Fibroblast of mammary gland (primary cell): ENCODE measurements at regions not wholly inside any gene's neighbourhood (a gene's known extent, or its start where the extent isn't known, plus 50 kb on each side); places are given as distances from the start of the nearest gene placed in this dataset.

ENCODE experiments used
- DNase-seq: peaks from one replicate; pipeline ENCODE4 v3.0.0-alpha.2; 2010; ENCODE audit warnings: low read depth
- H3K4me3 ChIP-seq: 2 replicates; pipeline ENCODE4 v1.5.1; 2011; ENCODE audit warnings: low read depth, mild to moderate bottlenecking, low read length, moderate library complexity; ENCODE audit not compliant: control insufficient read depth
- CTCF ChIP-seq: conservative IDR thresholded peaks from 2 replicates; pipeline ENCODE4 v1.5.1; 2011; ENCODE audit warnings: low read depth, low read length, inconsistent platforms; ENCODE audit not compliant: control insufficient read depth, insufficient read depth

DNA sequence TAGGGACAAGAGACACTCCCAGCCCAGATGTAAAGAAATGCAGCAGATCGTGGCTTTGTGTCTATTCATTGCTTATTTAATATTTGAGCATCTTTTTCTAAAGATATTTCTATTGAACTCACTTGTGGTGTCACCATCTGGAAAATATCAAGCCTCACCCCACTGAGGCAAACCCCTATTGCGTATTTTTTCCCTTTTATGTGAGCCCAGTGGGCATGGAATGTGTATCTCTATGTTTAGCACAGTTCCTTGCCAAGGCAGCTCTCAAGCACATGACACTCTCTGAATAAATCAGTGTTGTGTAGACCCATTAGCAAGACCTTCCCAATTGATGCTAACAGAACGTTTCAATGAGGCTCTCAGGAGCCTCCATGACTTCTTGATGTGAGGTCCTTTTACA lies 81.6 kb downstream of the TMEM174 start:
- H3K4me3 ChIP-seq: no peak overlapping the region
- DNase-seq: no peak
- no peak for TF ChIP-seq CTCF

- no peak for TF ChIP-seq CTCF
- no peak overlapping the region for H3K4me3 ChIP-seq
These were observed 80.2 kb downstream of the TMEM174 start for GRCh38 chr5:73253047-73253660.

DNA sequence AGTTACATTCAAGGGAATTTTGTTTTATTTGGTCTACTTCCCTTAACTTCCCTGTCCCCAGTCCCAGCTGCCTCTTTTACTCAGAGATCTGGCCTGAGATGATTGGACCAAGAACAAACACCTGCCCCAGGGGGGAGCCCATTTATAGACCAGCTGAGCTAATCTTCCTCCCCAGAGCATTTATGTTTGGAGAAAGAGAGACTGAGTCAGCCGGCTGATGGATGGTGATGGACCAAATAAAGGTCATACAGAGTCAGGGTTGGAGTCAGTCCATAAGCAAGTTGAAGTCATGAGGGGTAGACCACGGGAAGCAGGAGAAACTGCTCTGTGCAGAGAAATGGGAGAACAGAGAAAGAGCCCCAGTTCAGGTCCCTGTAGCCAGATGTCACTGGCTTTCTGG lies 77.7 kb downstream of the TMEM174 start:
- no peak overlapping the region for H3K4me3 ChIP-seq
- peak; percentile 20 for DNase-seq
- TF ChIP-seq CTCF: no peak

More at GRCh38 chr5:73253047-73253660, 80.2 kb downstream of the TMEM174 start:
- DNase-seq: no peak

- TF ChIP-seq CTCF: no peak
- H3K4me3 ChIP-seq: no peak overlapping the region
- no peak for DNase-seq
These were observed 69.7 kb downstream of the TMEM174 start for GRCh38 chr5:73242735-73243134.

GRCh38 chr5:73238873-73239272 lies 65.9 kb downstream of the TMEM174 start:
- no peak for DNase-seq
- TF ChIP-seq CTCF: no peak
- H3K4me3 ChIP-seq: no peak overlapping the region

GRCh38 chr5:73236541-73237128 lies 63.6 kb downstream of the TMEM174 start:
- H3K4me3 ChIP-seq: no peak overlapping the region
- DNase-seq: no peak
- no peak for TF ChIP-seq CTCF
